ENCODE measurements at regions not wholly inside any gene's neighbourhood (a gene's known extent, or its start where the extent isn't known, plus 50 kb on each side); places are given as distances from the start of the nearest gene placed in this dataset.
"Not testable (repeated sequence)": the region's sequence is repeated elsewhere in the genome, so short reads cannot be mapped to it uniquely, and the experiment has no call there.

- Mint-ChIP-seq H3K27ac (no peak overlapping the region), H3K4me1 (ENCODE audit: low read depth) (no peaks in the 10 kb centered on the region), H3K4me3 (no peak overlapping the region), H3K36me3 (ENCODE audit: insufficient read depth in 2 of 2) (no peaks in the 10 kb centered on the region), H3K9me3 (peaks cover 0 to 2% of the 10 kb centered on the region in 2 donors), H3K27me3 (ENCODE audit: low read depth) (peaks cover 29% of the 10 kb centered on the region)
- DNase-seq = no peak
- ATAC-seq (replicated peaks in 1 of 2) = no peak
Measured at GRCh38 chr10:2786251-2786650, 281.1 kb upstream of the PFKP start.

GRCh38 chr10:2784766-2785165 lies 282.6 kb upstream of the PFKP start:
- Mint-ChIP-seq H3K4me1 (ENCODE audit: low read depth) (no peaks in the 10 kb centered on the region), H3K27ac (no peak overlapping the region), H3K9me3 (peaks cover 0 to 2% of the 10 kb centered on the region in 2 donors), H3K27me3 (ENCODE audit: low read depth) (peaks cover 31% of the 10 kb centered on the region), H3K4me3 (no peak overlapping the region), H3K36me3 (ENCODE audit: insufficient read depth in 2 of 2) (no peaks in the 10 kb centered on the region)
- ATAC-seq (replicated peaks in 1 of 2) (no peak), DNase-seq (no peak)

GRCh38 chr10:2782950-2783349 lies 284.4 kb upstream of the PFKP start:
- H3K4me3 Mint-ChIP-seq = no peak overlapping the region
- ATAC-seq (replicated peaks in 1 of 2) (no peak), DNase-seq (no peak)
- no peak overlapping the region for H3K27ac Mint-ChIP-seq
- H3K4me1 Mint-ChIP-seq (ENCODE audit: low read depth) = no peaks in the 10 kb centered on the region
- H3K9me3 Mint-ChIP-seq = peaks cover 0 to 2% of the 10 kb centered on the region in 2 donors
- H3K27me3 Mint-ChIP-seq (ENCODE audit: low read depth) = peaks cover 29% of the 10 kb centered on the region
- no peaks in the 10 kb centered on the region for H3K36me3 Mint-ChIP-seq (ENCODE audit: insufficient read depth in 2 of 2)

GRCh38 chr10:2782265-2782664 lies 285.1 kb upstream of the PFKP start:
- no peak overlapping the region for H3K4me3 Mint-ChIP-seq
- peaks cover 24% of the 10 kb centered on the region for H3K27me3 Mint-ChIP-seq (ENCODE audit: low read depth)
- peaks cover 0 to 2% of the 10 kb centered on the region in 2 donors for H3K9me3 Mint-ChIP-seq
- DNase-seq (no peak), ATAC-seq (replicated peaks in 1 of 2) (no peak)
- no peaks in the 10 kb centered on the region for H3K36me3 Mint-ChIP-seq (ENCODE audit: insufficient read depth in 2 of 2)
- no peaks in the 10 kb centered on the region for H3K4me1 Mint-ChIP-seq (ENCODE audit: low read depth)
- H3K27ac Mint-ChIP-seq = no peak overlapping the region

GRCh38 chr10:2777666-2778355 lies 289.5 kb upstream of the PFKP start:
- no peak overlapping the region for H3K27ac Mint-ChIP-seq
- no peaks in the 10 kb centered on the region for H3K36me3 Mint-ChIP-seq (ENCODE audit: insufficient read depth in 2 of 2)
- H3K4me1 Mint-ChIP-seq (ENCODE audit: low read depth) = no peaks in the 10 kb centered on the region
- ATAC-seq (replicated peaks in 1 of 2) (no peak), DNase-seq (no peak)
- H3K9me3 Mint-ChIP-seq = peaks cover 0 to 4% of the 10 kb centered on the region in 2 donors
- no peak overlapping the region for H3K4me3 Mint-ChIP-seq
- H3K27me3 Mint-ChIP-seq (ENCODE audit: low read depth) = peaks cover 27% of the 10 kb centered on the region

GRCh38 chr10:2772816-2773631 lies 294.3 kb upstream of the PFKP start:
- Mint-ChIP-seq H3K27ac (no peak overlapping the region), H3K9me3 (peaks cover 0 to 2% of the 10 kb centered on the region in 2 donors), H3K36me3 (ENCODE audit: insufficient read depth in 2 of 2) (no peaks in the 10 kb centered on the region), H3K4me3 (no peak overlapping the region), H3K27me3 (ENCODE audit: low read depth) (peaks cover 10% of the 10 kb centered on the region), H3K4me1 (ENCODE audit: low read depth) (no peaks in the 10 kb centered on the region)
- no peak for DNase-seq
- no peak for ATAC-seq (replicated peaks in 1 of 2)

- peaks cover 16% of the 10 kb centered on the region for H3K27me3 Mint-ChIP-seq (ENCODE audit: low read depth)
- peaks cover 0 to 2% of the 10 kb centered on the region in 2 donors for H3K9me3 Mint-ChIP-seq
- H3K36me3 Mint-ChIP-seq (ENCODE audit: insufficient read depth in 2 of 2) = no peaks in the 10 kb centered on the region
- H3K4me3 Mint-ChIP-seq = no peak overlapping the region
- H3K4me1 Mint-ChIP-seq (ENCODE audit: low read depth) = no peaks in the 10 kb centered on the region
- DNase-seq = no peak
- no peak overlapping the region for H3K27ac Mint-ChIP-seq
- ATAC-seq (replicated peaks in 1 of 2) = peak; percentile 77 to 87
Measured at GRCh38 chr10:2772135-2772534, 295.2 kb upstream of the PFKP start.

- H3K27me3 Mint-ChIP-seq (ENCODE audit: low read depth) = peaks cover 34% of the 10 kb centered on the region
- H3K27ac Mint-ChIP-seq; H3K36me3 Mint-ChIP-seq (ENCODE audit: insufficient read depth in 2 of 2); DNase-seq; H3K4me3 Mint-ChIP-seq; ATAC-seq (replicated peaks in 1 of 2); H3K9me3 Mint-ChIP-seq; H3K4me1 Mint-ChIP-seq (ENCODE audit: low read depth): not testable (repeated sequence)
Measured at GRCh38 chr10:2767293-2767692, 300.1 kb upstream of the PFKP start.

GRCh38 chr10:2761971-2762370 lies 305.4 kb upstream of the PFKP start:
- H3K4me3 Mint-ChIP-seq = no peak overlapping the region
- peaks cover 4 to 6% of the 10 kb centered on the region in 2 donors for H3K9me3 Mint-ChIP-seq
- no peak for ATAC-seq (replicated peaks in 1 of 2)
- peaks cover 33% of the 10 kb centered on the region for H3K27me3 Mint-ChIP-seq (ENCODE audit: low read depth)
- no peak overlapping the region for H3K27ac Mint-ChIP-seq
- no peak for DNase-seq
- H3K4me1 Mint-ChIP-seq (ENCODE audit: low read depth) = no peaks in the 10 kb centered on the region
- no peaks in the 10 kb centered on the region for H3K36me3 Mint-ChIP-seq (ENCODE audit: insufficient read depth in 2 of 2)

GRCh38 chr10:2761311-2761710 lies 306.0 kb upstream of the PFKP start:
- Mint-ChIP-seq H3K27ac (no peak overlapping the region), H3K9me3 (peaks cover 4 to 6% of the 10 kb centered on the region in 2 donors), H3K36me3 (ENCODE audit: insufficient read depth in 2 of 2) (no peaks in the 10 kb centered on the region), H3K4me1 (ENCODE audit: low read depth) (no peaks in the 10 kb centered on the region), H3K4me3 (no peak overlapping the region), H3K27me3 (ENCODE audit: low read depth) (peaks cover 30% of the 10 kb centered on the region)
- DNase-seq (no peak), ATAC-seq (replicated peaks in 1 of 2) (no peak)

GRCh38 chr10:2760736-2761135 lies 306.6 kb upstream of the PFKP start:
- Mint-ChIP-seq H3K9me3 (peaks cover 4 to 6% of the 10 kb centered on the region in 2 donors), H3K27me3 (ENCODE audit: low read depth) (peaks cover 30% of the 10 kb centered on the region), H3K36me3 (ENCODE audit: insufficient read depth in 2 of 2) (no peaks in the 10 kb centered on the region), H3K4me1 (ENCODE audit: low read depth) (no peaks in the 10 kb centered on the region), H3K4me3 (no peak overlapping the region), H3K27ac (no peak overlapping the region)
- no peak for ATAC-seq (replicated peaks in 1 of 2)
- no peak for DNase-seq

GRCh38 chr10:2759233-2759632 lies 308.1 kb upstream of the PFKP start:
- Mint-ChIP-seq H3K27ac (no peak overlapping the region), H3K36me3 (ENCODE audit: insufficient read depth in 2 of 2) (no peaks in the 10 kb centered on the region), H3K9me3 (peaks cover 4 to 6% of the 10 kb centered on the region in 2 donors), H3K4me3 (no peak overlapping the region), H3K27me3 (ENCODE audit: low read depth) (peaks cover 24% of the 10 kb centered on the region), H3K4me1 (ENCODE audit: low read depth) (no peaks in the 10 kb centered on the region)
- ATAC-seq (replicated peaks in 1 of 2) (no peak), DNase-seq (no peak)

- no peak overlapping the region for H3K4me3 Mint-ChIP-seq
- H3K27me3 Mint-ChIP-seq (ENCODE audit: low read depth) = no peaks in the 10 kb centered on the region
- DNase-seq (no peak), ATAC-seq (replicated peaks in 1 of 2) (no peak)
- H3K36me3 Mint-ChIP-seq (ENCODE audit: insufficient read depth in 2 of 2) = no peaks in the 10 kb centered on the region
- H3K27ac Mint-ChIP-seq = no peak overlapping the region
- H3K4me1 Mint-ChIP-seq (ENCODE audit: low read depth) = no peaks in the 10 kb centered on the region
- peaks cover 0 to 4% of the 10 kb centered on the region in 2 donors for H3K9me3 Mint-ChIP-seq
Measured at GRCh38 chr10:2754943-2755342, 312.4 kb upstream of the PFKP start.
